ENCODE measurements at regions not wholly inside any gene's neighbourhood (a gene's known extent, or its start where the extent isn't known, plus 50 kb on each side); places are given as distances from the start of the nearest gene placed in this dataset.

DNA sequence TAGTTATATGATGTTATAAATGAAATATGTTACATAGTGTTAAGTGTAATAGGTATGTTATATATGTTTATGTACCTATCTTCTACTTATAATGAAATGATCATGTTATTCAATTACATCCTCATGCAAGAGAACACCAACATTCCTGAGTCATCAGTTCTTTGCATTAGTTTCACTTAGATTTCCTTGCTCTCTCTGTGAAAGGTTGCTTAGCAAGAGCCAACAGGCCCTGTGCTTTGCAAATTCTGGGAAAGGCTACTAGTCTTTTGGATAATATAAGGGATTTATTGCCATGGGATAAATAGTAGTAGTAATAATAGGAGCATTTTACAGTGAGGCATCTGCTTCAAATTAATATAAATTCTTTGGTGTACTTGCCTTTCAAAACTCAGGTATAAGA is 274.8 kb downstream of the SP3 start:
- TF ChIP-seq, protein P1, sequence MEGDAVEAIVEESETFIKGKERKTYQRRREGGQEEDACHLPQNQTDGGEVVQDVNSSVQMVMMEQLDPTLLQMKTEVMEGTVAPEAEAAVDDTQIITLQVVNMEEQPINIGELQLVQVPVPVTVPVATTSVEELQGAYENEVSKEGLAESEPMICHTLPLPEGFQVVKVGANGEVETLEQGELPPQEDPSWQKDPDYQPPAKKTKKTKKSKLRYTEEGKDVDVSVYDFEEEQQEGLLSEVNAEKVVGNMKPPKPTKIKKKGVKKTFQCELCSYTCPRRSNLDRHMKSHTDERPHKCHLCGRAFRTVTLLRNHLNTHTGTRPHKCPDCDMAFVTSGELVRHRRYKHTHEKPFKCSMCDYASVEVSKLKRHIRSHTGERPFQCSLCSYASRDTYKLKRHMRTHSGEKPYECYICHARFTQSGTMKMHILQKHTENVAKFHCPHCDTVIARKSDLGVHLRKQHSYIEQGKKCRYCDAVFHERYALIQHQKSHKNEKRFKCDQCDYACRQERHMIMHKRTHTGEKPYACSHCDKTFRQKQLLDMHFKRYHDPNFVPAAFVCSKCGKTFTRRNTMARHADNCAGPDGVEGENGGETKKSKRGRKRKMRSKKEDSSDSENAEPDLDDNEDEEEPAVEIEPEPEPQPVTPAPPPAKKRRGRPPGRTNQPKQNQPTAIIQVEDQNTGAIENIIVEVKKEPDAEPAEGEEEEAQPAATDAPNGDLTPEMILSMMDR (IDR thresholded peaks at IDR 0.05), result no peak
- TF ChIP-seq POLR2A (IDR thresholded peaks at IDR 0.05), result no peak
